Stimulated activated CD8-positive, alpha-beta memory T cell treated with anti-CD3 and anti-CD28 coated beads, Interleukin-7, amount 100 ng/mL, for 1 hour (primary cell): ENCODE measurements at regions not wholly inside any gene's neighbourhood (a gene's known extent, or its start where the extent isn't known, plus 50 kb on each side); places are given as distances from the start of the nearest gene placed in this dataset.
"Not testable (repeated sequence)": the region's sequence is repeated elsewhere in the genome, so short reads cannot be mapped to it uniquely, and the experiment has no call there.

ENCODE experiments used
- DNase-seq, 2 donors: peaks; one replicate each; pipeline ENCODE4 v3.0.0-alpha.2; 2020; ENCODE audit warnings: low read depth in 2 of 2

GRCh38 chr18:70394672-70395071 lies 105.8 kb downstream of the SOCS6 start:
- no peak for DNase-seq

DNA sequence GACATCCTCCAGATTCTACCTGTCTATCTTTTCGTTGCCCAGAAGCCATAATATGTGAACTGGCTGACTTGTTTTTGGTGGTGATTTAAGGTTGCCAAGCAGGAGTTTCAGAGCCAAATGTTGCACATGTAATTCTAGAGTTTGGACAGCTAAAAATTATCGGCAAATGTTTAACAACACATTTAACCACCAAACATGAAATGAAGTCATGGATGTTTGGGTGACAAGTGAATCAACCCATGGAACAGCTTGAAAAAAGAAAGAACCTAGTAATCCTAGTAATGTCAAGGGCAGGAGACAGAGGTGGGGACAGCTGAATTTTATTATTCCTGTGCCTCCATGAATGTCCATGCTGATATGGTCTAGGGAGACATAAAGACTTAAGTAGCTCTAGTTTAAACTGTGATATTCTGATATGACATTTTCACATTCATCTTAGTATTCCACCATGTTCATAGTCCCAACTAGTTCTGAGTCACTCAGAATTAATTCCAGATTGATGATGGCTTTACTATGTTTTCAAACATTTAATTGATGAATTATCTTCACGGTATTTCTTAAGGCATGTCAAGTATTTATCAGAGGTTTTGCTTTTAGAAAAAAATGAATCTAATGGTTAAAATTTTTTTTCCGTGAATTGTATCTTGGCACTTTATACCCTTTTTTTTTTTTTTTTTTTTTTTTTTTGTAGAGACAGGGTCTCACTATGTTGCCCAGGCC lies 101.7 kb downstream of the SOCS6 start:
- DNase-seq, result no peak

DNA sequence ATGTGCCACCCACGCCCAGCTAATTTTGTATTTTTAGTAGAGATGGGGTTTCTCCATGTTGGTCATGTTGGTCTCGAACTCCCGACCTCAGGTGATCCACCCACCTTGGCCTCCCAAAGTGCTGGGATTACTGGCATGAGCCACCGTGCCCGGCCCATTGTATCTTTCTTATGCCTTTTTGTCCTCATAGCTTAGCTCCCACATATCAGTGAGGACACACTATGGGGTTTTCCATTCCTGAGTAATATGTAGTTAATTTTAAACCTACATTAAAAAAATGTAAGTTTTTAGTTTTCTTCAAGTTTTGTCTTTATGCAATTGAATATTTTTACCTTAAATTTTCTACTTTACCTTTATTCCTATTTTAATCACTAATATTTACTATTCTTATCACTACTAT lies 100.2 kb downstream of the SOCS6 start:
- DNase-seq, result not testable (repeated sequence)

GRCh38 chr18:70387027-70387426 lies 98.2 kb downstream of the SOCS6 start:
- no peak for DNase-seq

DNA sequence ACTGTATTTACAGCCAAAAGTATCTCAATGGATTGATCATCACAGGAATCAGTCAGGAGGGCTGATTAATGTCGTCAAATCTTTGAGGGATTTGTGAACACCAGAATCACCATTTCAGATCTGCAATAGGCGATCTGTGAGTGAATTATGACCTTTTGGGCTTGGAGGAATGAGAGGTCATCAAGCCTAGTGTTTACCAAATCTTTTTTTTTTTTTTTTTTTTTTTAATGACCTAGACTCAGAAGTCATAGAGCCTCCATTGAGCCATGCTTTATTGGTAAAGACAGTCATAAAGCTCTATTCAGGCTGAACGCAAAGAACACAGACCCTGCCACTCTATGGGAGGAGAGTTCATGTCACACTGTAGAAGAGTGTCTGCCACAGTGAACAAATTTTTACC lies 97.7 kb downstream of the SOCS6 start:
- no peak for DNase-seq

DNA sequence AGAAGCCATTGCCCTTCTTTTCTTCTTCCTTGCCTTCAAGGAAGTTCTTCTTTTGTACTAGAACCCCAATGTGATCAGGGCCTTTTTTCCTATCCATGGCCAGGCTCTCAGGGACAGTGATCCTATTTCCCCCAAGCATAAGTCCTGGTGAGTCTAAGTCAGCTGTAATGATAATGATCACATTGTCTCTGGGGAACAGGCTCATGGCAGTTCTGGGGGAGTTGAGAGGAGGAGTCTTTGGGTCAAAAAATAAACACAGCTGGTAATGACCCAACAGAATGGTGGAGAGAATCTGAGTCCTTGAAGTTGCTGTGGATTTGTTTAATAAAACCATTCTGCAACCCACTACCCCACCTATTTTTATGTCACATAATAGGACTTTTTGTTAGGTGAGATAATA lies 96.6 kb downstream of the SOCS6 start:
- DNase-seq, result no peak

DNA sequence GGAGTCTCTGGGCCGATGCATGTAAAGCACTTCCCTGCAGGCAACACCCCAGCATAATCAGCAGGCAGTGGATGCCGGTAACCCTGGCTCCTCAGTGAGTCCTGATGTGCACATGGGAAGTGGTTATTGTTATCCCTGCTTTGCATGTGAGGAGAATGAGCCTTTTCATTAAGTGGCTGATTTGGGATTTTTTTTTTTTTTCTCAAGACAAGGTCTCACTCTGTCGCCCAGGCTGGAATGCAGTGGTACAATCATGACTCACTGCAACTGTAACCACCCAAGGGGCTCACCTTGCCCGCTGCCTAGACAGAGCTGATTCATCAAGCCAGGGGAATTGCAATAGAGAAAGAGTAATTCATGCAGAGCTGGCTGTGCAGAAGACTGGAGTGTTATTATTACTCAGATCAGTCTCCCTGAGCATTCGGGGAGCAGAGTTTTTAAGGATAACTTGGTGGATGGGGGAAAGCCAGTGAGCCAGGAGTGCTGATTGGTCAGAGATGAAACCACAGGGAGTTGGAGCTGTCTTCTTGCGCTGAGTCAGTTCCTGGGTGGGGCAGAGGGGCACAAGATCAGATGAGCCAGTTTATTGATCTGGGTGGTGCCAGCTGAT lies 95.4 kb downstream of the SOCS6 start:
- no peak for DNase-seq

GRCh38 chr18:70382992-70383717 lies 94.3 kb downstream of the SOCS6 start:
- DNase-seq, result no peak

- DNase-seq, result no peak
Observed at GRCh38 chr18:70382017-70382416, 93.2 kb downstream of the SOCS6 start.

GRCh38 chr18:70380915-70381896 lies 92.4 kb downstream of the SOCS6 start:
- no peak for DNase-seq
